ENCODE measurements at regions not wholly inside any gene's neighbourhood (a gene's known extent, or its start where the extent isn't known, plus 50 kb on each side); places are given as distances from the start of the nearest gene placed in this dataset.

- DNase-seq: no peak
Observed at GRCh38 chr4:130080872-130081451, 985.0 kb downstream of the C4orf33 start.

DNA sequence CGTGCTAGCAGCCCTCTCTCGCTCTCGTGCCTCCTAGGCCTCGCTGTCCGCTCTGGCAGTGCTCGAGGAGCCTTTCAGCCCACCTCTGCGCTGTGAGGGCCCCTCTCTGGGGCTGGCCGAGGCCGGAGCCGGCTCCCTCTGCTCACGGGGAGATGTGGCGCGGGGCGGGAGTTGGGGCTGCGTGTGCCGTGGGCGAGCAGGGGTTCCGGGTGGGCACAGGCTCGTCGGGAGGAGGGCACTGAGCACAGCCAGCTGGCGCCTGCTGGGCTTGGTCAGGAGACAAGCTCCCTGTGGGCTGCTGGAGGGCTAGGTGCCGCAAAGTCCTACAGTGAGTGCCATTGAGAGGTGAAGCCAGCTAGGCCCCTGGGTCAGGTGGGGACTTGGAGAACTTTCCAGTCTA, 994.5 kb downstream of the C4orf33 start:
- no peak for DNase-seq

- no peak for DNase-seq
Observed at GRCh38 chr4:130092187-130093015, 996.4 kb downstream of the C4orf33 start.

- peak; percentile 38 for DNase-seq
Observed at GRCh38 chr4:130099105-130099504, 1003.2 kb downstream of the C4orf33 start.

DNA sequence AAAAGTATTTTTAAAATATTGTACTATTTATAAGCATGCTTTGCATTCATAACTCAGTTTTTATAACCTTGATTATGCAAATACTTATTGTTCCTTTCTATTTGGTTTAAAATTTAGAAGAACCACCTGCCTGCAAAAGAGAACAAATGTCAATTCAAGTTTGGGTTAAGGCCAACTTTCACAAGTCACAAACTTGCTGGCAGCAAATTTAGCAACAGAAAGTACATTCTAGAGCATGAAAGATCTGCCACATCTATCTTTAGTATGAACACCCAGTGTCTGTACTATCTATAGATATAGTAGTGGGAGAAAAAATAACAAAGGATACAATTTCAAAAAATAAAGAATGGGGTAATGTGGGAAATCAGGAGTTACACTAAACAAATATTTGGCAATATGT, 1014.2 kb downstream of the C4orf33 start:
- DNase-seq: no peak

GRCh38 chr4:130110770-130111169, 1014.8 kb downstream of the C4orf33 start:
- DNase-seq: no peak

- DNase-seq: no peak
Observed at GRCh38 chr4:130124066-130124465, 1028.1 kb downstream of the C4orf33 start.

DNA sequence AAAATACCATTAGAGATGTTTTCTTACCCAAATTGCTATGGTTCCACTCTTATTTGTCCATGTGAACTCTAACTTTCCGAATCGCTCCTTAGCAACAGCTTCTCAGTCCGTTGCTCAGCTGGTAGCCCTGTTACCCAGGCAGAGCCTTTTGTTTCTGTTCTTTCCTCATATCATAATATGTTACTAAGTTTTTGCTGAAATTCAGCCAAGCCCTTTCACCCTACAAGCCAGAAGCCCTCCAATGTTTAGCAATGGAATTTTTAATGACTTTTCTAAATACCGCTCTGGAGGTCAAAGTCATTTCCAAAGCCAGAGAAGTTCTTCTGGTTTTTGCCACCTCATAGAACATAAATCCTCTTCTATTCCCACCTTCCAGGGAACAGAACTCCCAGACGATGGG, 1029.5 kb downstream of the C4orf33 start:
- no peak for DNase-seq

DNA sequence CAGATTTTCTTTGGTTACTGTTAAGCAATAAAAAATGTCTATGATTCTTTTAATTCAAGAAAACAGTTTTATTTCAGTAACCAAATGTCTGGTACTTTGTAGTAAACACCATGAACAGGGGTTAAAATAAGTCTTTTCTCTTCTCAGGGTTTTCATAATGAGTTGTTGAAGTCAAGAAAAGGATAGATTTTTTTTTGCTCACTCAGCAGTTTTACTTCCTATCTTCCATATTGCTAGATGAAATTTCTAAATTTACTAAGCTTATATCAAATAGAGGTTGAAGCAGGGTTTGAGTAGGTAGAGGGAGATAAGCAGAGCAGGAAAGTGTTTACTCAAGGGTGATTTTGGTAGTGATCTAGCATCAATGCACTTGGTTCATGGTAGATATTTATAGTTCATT, 1031.3 kb downstream of the C4orf33 start:
- no peak for DNase-seq

GRCh38 chr4:130131536-130131935, 1035.6 kb downstream of the C4orf33 start:
- DNase-seq: no peak

DNA sequence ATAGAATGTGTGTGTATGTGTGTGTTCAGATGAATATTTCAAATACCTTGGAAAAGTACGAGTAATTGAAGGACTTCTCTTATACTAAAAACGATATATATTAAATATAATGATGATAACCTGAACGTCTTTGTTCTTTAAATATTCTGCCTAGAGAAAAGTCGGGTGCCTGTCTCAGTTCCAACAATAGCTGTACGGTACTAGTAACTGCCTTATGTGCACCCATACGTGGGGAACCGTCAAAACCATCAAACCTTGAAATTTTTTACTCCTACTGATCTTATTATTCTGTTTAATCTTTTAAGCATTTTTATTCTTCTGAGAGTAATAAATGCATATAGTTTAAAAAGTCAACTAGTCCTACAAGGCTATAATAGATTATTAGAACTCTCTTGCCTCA, 1045.7 kb downstream of the C4orf33 start:
- no peak for DNase-seq

- DNase-seq: no peak
Observed at GRCh38 chr4:130143656-130144055, 1047.7 kb downstream of the C4orf33 start.

GRCh38 chr4:130146773-130147172, 1050.8 kb downstream of the C4orf33 start:
- no peak for DNase-seq

DNA sequence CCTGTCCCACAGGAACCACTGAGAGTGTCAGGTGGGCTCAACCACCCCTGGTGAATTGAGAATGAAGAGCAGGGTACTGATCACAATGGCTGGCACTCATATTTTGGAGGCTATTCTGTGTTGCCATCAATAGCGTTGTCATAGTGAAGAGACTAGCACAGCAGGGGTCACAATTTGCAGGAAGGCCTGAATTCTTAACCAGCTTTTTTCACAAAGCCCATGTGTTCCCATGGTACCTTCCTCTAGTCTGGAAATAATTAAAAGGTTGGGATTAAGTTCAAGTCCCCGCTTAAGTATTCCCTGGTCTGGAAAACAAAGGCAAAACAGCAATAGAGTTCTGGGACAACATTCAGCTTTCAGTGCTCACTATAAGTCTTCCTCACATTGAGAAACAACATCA, 1051.7 kb downstream of the C4orf33 start:
- DNase-seq: no peak

DNA sequence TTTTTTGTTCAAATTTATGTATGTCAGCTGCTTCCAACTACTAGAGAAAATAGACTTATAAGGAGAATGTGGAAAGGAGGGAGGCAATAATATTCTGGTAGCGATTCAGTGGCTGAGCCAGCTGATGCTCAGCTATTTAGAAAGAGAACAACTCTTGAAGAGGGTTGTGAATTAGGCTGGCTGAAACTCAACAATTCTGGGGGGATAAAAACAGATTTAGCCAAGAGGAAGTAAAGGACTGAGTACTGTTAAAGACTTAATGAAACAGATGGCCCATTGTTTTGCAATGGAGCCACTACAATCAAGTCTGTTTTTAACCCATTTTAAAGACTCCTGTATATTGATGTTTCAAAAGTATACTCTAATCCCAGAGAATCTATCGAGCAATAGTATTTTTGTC, 1058.9 kb downstream of the C4orf33 start:
- DNase-seq: no peak

DNA sequence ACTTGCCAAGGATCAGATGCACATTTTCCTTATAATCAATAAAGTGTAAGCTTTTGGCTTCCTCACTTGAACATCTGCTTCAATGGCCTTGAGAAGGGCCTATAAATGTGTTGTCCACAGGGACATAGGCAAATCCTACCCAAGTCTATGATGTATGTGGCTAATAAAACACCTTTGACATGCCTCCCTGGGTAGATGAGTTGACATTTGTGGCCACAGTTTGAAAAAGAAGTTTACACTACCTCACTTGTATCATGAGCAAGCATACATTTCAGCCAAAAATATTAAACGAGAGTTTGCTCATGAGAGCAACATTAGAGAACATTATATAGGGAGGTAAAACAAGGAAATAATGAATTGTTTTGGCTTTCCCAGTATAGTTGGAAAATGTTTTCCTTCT, 1067.7 kb downstream of the C4orf33 start:
- DNase-seq: no peak

GRCh38 chr4:130165381-130165780, 1069.4 kb downstream of the C4orf33 start:
- no peak for DNase-seq

GRCh38 chr4:130172156-130172555, 1076.2 kb downstream of the C4orf33 start:
- no peak for DNase-seq

- DNase-seq: no peak
Observed at GRCh38 chr4:130178106-130178505, 1082.2 kb downstream of the C4orf33 start.

DNA sequence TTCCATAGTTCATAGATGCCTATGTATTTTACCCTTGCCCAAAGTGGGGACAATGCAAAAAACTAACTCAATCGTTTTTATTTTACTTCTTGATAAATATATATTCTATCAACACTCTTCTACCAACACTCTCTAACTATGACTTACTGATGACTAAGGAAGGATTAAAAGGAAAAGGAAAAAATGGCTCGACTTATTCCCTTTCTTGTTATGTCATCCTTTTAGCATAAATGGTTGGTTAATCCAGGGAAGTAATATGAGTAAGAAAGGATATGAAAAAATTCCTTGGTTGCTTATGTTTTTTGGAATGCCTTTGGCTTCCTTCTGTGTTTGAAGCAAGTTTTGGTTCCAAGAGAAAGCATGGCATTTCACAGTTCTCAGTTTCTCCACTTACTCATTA, 1087.1 kb downstream of the C4orf33 start:
- DNase-seq: no peak

GRCh38 chr4:130183766-130184165, 1087.8 kb downstream of the C4orf33 start:
- no peak for DNase-seq

- DNase-seq: no peak
Observed at GRCh38 chr4:130185123-130185522, 1089.2 kb downstream of the C4orf33 start.

DNA sequence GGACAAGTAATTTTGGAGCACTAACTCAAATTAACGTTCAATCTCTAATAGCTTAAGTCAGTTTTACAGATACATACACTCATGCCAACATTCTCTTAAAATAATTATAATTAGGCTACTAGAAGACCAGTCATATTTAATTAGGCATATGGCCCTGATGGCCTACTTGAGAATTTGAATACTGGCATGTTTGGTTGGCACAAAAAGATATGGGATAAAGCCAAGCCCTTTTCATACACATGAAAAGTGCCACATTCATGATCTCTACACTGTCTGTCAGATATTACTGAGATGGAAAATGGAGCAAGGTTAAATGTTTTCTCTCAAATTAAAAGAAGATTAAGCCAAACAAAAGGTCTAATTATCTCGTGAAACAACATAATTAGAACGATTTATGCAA, 1091.0 kb downstream of the C4orf33 start:
- no peak for DNase-seq

DNA sequence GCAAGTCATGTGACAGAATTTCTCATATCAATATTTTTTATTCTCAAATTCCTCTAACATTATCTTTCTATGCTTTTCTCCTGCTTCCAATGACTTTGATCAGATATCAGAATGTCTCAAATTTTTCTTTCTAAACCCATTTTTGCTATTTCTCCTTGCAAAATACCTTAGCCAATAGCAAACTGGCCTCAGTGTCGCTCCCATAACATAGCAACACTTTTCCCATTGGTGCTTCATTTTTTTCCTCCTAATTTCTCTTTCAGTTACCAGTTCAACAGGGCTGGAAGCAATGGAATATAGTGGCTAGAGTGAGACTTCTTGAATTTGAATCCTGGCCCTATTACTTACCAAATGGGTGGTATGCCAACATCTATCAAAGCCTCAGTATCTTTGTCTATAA, 1091.6 kb downstream of the C4orf33 start:
- DNase-seq: no peak

GRCh38 chr4:130192787-130193186, 1096.8 kb downstream of the C4orf33 start:
- DNase-seq: no peak
